Fibroblast of mammary gland (primary cell): ENCODE measurements at regions not wholly inside any gene's neighbourhood (a gene's known extent, or its start where the extent isn't known, plus 50 kb on each side); places are given as distances from the start of the nearest gene placed in this dataset.

Experiments used
- DNase-seq: peaks from one replicate; pipeline ENCODE4 v3.0.0-alpha.2; 2010; ENCODE audit warnings: low read depth
- H3K4me3 ChIP-seq: 2 replicates; pipeline ENCODE4 v1.5.1; 2011; ENCODE audit warnings: low read depth, mild to moderate bottlenecking, low read length, moderate library complexity; ENCODE audit not compliant: control insufficient read depth
- TF ChIP-seq, protein P1 (sequence below): conservative IDR thresholded peaks from 2 replicates; pipeline ENCODE4 v1.5.1; 2011; ENCODE audit warnings: low read depth, low read length, inconsistent platforms; ENCODE audit not compliant: control insufficient read depth, insufficient read depth

- H3K4me3 ChIP-seq, result no peak overlapping the region
- no peak for DNase-seq
- TF ChIP-seq, protein P1, sequence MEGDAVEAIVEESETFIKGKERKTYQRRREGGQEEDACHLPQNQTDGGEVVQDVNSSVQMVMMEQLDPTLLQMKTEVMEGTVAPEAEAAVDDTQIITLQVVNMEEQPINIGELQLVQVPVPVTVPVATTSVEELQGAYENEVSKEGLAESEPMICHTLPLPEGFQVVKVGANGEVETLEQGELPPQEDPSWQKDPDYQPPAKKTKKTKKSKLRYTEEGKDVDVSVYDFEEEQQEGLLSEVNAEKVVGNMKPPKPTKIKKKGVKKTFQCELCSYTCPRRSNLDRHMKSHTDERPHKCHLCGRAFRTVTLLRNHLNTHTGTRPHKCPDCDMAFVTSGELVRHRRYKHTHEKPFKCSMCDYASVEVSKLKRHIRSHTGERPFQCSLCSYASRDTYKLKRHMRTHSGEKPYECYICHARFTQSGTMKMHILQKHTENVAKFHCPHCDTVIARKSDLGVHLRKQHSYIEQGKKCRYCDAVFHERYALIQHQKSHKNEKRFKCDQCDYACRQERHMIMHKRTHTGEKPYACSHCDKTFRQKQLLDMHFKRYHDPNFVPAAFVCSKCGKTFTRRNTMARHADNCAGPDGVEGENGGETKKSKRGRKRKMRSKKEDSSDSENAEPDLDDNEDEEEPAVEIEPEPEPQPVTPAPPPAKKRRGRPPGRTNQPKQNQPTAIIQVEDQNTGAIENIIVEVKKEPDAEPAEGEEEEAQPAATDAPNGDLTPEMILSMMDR, result no peak
Measured at GRCh38 chr10:52870562-52870961, 98.0 kb upstream of the MBL2 start.

- no peak overlapping the region for H3K4me3 ChIP-seq
- TF ChIP-seq, protein P1, result no peak
- no peak for DNase-seq
Measured at GRCh38 chr10:52869864-52870263, 97.3 kb upstream of the MBL2 start.

- no peak overlapping the region for H3K4me3 ChIP-seq
- no peak for DNase-seq
- TF ChIP-seq, protein P1, result no peak
Measured at GRCh38 chr10:52865213-52865612, 92.6 kb upstream of the MBL2 start.

DNA sequence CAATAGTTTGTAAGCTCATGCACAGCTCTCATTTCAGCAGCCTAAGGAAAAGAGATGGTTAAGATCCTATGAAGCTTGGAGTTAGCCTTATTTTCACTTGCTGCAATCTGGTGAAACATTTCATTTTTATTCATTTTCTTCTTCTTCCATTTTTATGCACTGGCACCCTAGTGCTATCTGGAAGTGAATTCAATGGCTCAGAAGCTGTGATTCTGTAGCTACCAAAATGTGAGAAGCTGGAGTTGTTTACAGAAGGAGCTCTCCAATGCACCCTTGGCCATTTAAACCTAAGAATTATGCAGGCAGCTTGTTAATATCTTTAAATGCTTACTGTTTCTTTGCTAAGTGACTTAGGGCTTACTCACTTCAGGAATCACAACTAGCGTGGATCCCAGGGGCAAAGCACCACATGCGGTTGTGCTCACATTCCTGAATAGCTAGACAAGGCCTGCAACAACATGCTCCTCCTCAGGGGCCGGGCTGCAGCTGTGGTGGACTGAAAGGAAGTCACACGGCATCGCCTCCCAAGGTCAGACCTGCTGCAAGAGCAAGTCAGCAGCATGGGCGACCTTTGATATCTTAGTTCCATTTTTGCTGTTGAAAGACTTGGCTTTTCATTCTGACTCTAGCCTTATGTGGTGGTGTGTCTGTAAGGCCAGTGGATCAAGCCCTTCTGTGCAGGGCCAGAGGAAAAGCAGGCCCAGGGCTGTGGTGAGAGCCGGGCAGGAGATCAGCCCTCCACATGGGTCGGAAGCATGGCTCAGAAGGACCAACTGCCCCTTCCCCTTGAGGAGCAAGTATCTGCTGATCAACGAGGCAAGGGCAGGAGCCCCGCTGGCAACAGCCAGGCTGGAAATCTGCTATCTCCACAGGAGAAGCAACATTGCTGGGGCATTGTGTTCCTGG lies 91.9 kb upstream of the MBL2 start:
- peak; percentile 64 for DNase-seq
- H3K4me3 ChIP-seq, result no peak overlapping the region
- TF ChIP-seq, protein P1, result no peak

DNA sequence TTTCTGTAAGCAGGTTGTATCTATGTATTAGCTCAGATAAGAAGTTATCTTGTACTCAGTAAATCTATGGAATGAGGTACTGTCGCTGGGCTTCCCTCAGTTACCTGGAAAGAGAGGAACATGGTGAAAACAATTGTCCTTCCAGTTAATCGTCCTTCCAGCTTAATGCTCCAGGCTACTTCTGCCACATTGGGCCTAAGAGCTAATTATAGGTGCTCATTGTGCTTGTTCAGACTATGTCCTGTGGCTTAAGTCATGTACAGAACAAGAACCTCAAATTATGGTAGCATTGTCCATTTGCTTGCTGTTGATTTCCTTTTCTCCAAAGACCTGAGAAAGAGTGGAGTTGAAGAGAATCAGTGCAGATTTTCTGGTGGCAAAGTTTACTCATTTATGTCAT lies 86.1 kb upstream of the MBL2 start:
- TF ChIP-seq, protein P1, result no peak
- DNase-seq, result no peak
- H3K4me3 ChIP-seq, result no peak overlapping the region

- DNase-seq, result no peak
- TF ChIP-seq, protein P1, result no peak
- no peak overlapping the region for H3K4me3 ChIP-seq
Measured at GRCh38 chr10:52855546-52856325, 83.2 kb upstream of the MBL2 start.
